ENCODE measurements at regions not wholly inside any gene's neighbourhood (a gene's known extent, or its start where the extent isn't known, plus 50 kb on each side); places are given as distances from the start of the nearest gene placed in this dataset.

- no peak overlapping the region for H2BK20ac ChIP-seq (ENCODE audit: low read depth, low read length)
- CTCF ChIA-PET, result no interaction called here
- POLR2A ChIA-PET (ENCODE audit: unreplicated experiment), result no interaction called here
- no peak overlapping the region for H3K27ac ChIP-seq (ENCODE audit: insufficient read depth, low read length)
- H4K8ac ChIP-seq (ENCODE audit: low read depth in 2 of 2, low read length in 2 of 2), result no peak overlapping the region
- dilution Hi-C loops (cut with HindIII; ENCODE audit: low sequenced_read_pairs, unreplicated experiment) (no loop called here), intact Hi-C loops (cut with micrococcal nuclease) (no loop called here), in situ Hi-C loops (cut with MboI; ENCODE audit: low sequenced_read_pairs) (no loop called here)
- no peak overlapping the region for H2AK5ac ChIP-seq (ENCODE audit: low read depth, low read length)
- H2BK120ac ChIP-seq (ENCODE audit: low read depth, low read length), result no peak overlapping the region
- H2BK15ac ChIP-seq (ENCODE audit: low read depth, low read length), result no peak overlapping the region
- no peak for TF ChIP-seq MAFK (IDR thresholded peaks at IDR 0.05; ENCODE audit: low read depth, low read length)
- TF ChIP-seq CEBPB (IDR thresholded peaks at IDR 0.05; ENCODE audit: low read depth, low read length), result 0 out of 2 replicates have a peak, but pooled peaks have one; percentile 22
- no peak for TF ChIP-seq BHLHE40 (IDR thresholded peaks at IDR 0.05; ENCODE audit: low read depth, low read length)
- TF ChIP-seq MXI1 (IDR thresholded peaks at IDR 0.05; ENCODE audit: borderline replicate concordance, low read depth, low read length), result no peak
- TF ChIP-seq NFE2L2 (IDR thresholded peaks at IDR 0.05; ENCODE audit: low read depth, low read length), result no peak
- no peak for TF ChIP-seq MAZ (IDR thresholded peaks at IDR 0.05; ENCODE audit: borderline replicate concordance, low read depth, low read length)
- DNase-seq, result no peak
- H3K36me3 ChIP-seq (ENCODE audit: control insufficient read depth, insufficient read depth, low read length), result no peaks in the 10 kb centered on the region
- no TSS peak for BruUV-seq (replicated peaks)
- no peaks in the 10 kb centered on the region for H3K4me1 ChIP-seq (ENCODE audit: control insufficient read depth, insufficient read depth, low read length)
- H3K4me3 ChIP-seq (ENCODE audit: insufficient read depth, low read depth, low read length), result no peak overlapping the region
- H4K91ac ChIP-seq (ENCODE audit: insufficient read depth, low read depth, low read length), result no peak overlapping the region
- no peak for ATAC-seq (ENCODE audit: low read depth)
- H2AK9ac ChIP-seq (replicated peaks; ENCODE audit: low read depth, low read length, poor library complexity), result no peak overlapping the region
- no peak overlapping the region for H2AFZ ChIP-seq (replicated peaks; ENCODE audit: low read length, poor library complexity)
- no peaks in the 10 kb centered on the region for H3K27me3 ChIP-seq (ENCODE audit: control insufficient read depth, insufficient read depth, low read length)
- H3K9me3 ChIP-seq (ENCODE audit: control insufficient read depth, insufficient read depth, low read length), result no peaks in the 10 kb centered on the region
- no peak overlapping the region for H3K9ac ChIP-seq (ENCODE audit: low read depth, low read length)
- H3K9me1 ChIP-seq (ENCODE audit: insufficient read depth, low read length), result no peaks in the 10 kb centered on the region
- H3K4me2 ChIP-seq (ENCODE audit: low read depth, low read length), result no peak overlapping the region
- no peaks in the 10 kb centered on the region for H3K79me1 ChIP-seq (ENCODE audit: low read depth in 1 of 2, low read length in 2 of 2)
- no peak overlapping the region for H2BK5ac ChIP-seq (ENCODE audit: low read depth, low read length, poor library complexity, severe bottlenecking)
- no peak overlapping the region for H3K18ac ChIP-seq (ENCODE audit: low read depth, low read length)
- H3K23ac ChIP-seq (ENCODE audit: low read depth, low read length), result no peak overlapping the region
- no peak overlapping the region for H3K4ac ChIP-seq (ENCODE audit: low read depth, low read length)
- WGBS, 2 experiments (ENCODE audit: extremely low coverage in 2 of 2, insufficient read length in 1 of 2), result no CpG with 5 or more reads among the region's 4 CpGs
- H3K14ac ChIP-seq (replicated peaks; ENCODE audit: low read depth, low read length), result no peak overlapping the region
- H4K5ac ChIP-seq (ENCODE audit: low read depth, low read length), result no peak overlapping the region
- no peaks in the 10 kb centered on the region for H4K20me1 ChIP-seq (ENCODE audit: insufficient read depth, low read length)
- no peak overlapping the region for H3K56ac ChIP-seq (ENCODE audit: extremely low read depth, insufficient read depth, low read length)
These were observed 99.8 kb upstream of the MBIP start for GRCh38 chr14:36420149-36420687.
